NCI-H1092 (cell line): ENCODE measurements at regions not wholly inside any gene's neighbourhood (a gene's known extent, or its start where the extent isn't known, plus 50 kb on each side); places are given as distances from the start of the nearest gene placed in this dataset.

Experiments
- DNase-seq: peaks from one replicate; lab custom pipeline; 2025; lab: John Stamatoyannopoulos, UW

GRCh38 chr20:52267418-52267817 lies 75.8 kb upstream of the ZFP64 start:
- DNase-seq: no peak

- DNase-seq: no peak
These were observed 72.2 kb upstream of the ZFP64 start for GRCh38 chr20:52263757-52264156.

- no peak for DNase-seq
These were observed 70.2 kb upstream of the ZFP64 start for GRCh38 chr20:52261792-52262191.

- no peak for DNase-seq
These were observed 67.7 kb upstream of the ZFP64 start for GRCh38 chr20:52259295-52259694.

GRCh38 chr20:52256454-52256853 lies 64.9 kb upstream of the ZFP64 start:
- DNase-seq: no peak

- no peak for DNase-seq
These were observed 61.1 kb upstream of the ZFP64 start for GRCh38 chr20:52252664-52253063.

GRCh38 chr20:52251827-52252226 lies 60.2 kb upstream of the ZFP64 start:
- no peak for DNase-seq

- DNase-seq: no peak
These were observed 59.6 kb upstream of the ZFP64 start for GRCh38 chr20:52251136-52251700.

GRCh38 chr20:52247548-52247947 lies 56.0 kb upstream of the ZFP64 start:
- DNase-seq: no peak

GRCh38 chr20:52246366-52246765 lies 54.8 kb upstream of the ZFP64 start:
- no peak for DNase-seq

- DNase-seq: no peak
These were observed 53.1 kb upstream of the ZFP64 start for GRCh38 chr20:52244702-52245101.

- DNase-seq: no peak
These were observed 51.0 kb upstream of the ZFP64 start for GRCh38 chr20:52242237-52243230.
